ENCODE measurements at regions not wholly inside any gene's neighbourhood (a gene's known extent, or its start where the extent isn't known, plus 50 kb on each side); places are given as distances from the start of the nearest gene placed in this dataset.

GRCh38 chr6:2454180-2454579, 208.8 kb upstream of the GMDS start:
- DNase-seq: no peak

DNA sequence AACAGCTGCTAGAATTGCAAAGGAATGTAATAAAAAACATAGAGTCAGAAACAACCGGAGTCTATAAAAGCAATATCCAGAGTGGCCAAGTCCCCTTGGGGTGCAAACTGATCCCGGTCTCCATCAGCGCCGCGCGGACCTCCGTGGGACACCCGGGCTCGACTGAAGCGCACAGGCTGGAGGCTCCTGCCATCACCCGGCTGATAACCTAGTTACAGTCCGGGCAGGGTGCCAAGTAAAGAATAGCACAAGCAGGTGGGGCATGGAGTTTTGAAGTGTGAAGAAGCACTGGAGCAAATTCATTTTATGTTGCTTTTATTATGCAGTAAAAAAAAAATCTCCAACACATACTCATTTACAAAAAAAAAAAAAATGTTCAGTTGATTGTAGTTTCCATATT, 205.1 kb upstream of the GMDS start:
- DNase-seq: no peak

DNA sequence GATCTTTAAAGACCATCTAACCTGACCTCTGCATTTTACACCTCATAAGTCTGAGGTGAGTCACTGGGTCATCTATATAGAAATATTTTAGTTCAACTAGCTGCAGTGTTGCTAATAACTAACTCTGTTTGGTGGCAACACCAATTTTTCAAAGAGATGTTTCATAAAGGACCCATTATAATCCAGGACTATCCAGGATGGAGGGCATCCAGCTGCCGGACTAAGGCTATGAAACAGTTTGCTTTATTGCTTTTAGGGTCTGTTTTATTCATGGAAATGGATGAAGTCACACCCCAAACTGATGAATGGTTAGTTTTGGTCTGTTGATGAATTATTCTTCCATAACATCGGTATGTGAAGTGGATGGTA, 204.2 kb upstream of the GMDS start:
- no peak for DNase-seq

DNA sequence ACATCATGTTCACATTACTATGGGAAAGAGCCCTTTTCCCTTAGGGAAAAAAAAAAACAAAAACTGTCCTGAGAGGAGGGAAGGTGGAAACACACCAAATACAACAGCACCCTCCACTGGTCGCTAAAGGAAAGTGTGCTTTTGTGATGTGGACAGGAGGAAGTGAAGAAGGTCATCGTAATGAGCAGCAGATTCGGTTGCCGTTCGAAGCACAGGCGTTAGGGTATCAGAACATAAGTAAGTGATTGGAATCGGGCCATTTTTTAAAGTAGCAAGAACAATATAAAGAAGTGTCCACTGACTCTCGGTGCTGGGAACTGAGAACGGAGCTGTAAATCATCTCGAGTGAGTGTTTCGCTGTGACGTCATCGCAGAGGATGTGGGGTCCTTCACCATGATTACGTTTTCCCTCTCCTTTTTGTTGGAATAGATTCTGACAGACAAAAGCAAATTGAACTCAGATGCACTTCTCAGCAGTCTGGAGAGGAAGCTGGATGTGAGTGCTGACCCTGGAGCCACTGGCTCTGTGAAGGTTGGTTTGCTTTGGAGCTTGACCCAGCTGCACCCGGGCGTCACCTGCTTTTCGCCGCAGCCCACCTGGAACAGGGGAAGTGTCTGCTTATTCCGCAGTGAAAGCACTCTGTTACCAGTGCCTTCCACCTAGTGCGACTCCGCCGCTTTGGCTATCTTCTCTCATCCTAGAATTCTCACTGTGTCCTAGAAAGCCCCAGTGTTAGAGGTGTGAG, 203.6 kb upstream of the GMDS start:
- peak; percentile 63 to 66 for DNase-seq

DNA sequence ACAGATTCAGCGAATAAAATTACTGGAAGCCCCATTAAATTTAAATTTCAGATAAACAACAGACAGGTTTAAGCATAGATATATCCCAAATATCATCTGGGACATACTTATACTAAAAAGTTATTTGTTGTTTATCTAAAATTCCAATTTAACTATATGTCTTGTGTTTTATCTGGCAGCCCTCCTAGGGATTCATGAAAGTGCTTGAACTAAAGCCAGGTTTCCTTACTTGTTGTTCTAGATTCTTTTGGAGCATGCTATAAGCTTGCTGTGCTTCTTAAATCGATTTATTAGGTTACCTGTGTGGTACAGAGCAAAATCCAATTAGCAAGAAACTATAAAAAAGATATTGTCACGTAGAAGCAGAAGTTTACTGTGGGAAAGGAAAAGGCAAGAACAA, 202.5 kb upstream of the GMDS start:
- no peak for DNase-seq

GRCh38 chr6:2447318-2447920, 202.0 kb upstream of the GMDS start:
- no peak for DNase-seq

- no peak for DNase-seq
Measured at GRCh38 chr6:2441601-2442475, 196.4 kb upstream of the GMDS start.

GRCh38 chr6:2440516-2440915, 195.1 kb upstream of the GMDS start:
- DNase-seq: no peak

DNA sequence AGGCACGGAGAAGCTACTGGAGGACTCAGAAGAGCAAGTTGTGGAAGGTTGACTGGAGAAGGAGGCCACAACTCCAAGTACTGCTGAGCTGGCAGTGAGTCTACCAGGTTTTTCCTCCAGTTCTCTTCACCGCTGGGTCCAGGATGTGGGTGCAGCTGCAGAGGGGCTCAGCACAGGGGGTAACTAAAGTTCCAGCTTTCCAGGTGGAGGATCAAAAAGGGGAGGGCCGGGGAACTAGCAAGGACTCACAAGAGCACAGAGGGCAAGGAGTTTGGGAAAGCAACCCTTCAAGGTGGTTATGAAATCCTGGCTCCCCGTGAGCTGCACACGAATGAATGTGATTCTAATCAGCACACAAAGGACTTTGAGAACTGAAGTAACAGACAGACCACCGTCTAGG, 194.2 kb upstream of the GMDS start:
- DNase-seq: no peak

DNA sequence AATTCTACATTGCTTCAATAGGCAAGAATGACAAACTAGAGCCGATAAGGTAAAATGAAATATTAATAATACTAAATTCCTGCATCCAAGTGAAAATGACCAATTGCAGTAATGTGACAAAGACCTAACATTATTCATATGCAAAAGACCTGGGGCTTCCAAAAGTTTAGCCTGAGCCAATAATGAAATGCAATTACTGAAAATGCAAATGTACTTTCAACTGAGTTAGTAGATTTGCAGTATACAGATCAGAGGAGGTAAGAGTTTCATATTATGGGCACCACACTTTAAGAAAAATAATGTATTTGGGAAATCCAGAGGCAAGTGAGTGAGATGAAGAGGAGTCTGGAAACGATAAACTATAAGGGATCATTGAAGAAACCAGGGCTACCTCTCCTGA, 193.7 kb upstream of the GMDS start:
- DNase-seq: no peak

DNA sequence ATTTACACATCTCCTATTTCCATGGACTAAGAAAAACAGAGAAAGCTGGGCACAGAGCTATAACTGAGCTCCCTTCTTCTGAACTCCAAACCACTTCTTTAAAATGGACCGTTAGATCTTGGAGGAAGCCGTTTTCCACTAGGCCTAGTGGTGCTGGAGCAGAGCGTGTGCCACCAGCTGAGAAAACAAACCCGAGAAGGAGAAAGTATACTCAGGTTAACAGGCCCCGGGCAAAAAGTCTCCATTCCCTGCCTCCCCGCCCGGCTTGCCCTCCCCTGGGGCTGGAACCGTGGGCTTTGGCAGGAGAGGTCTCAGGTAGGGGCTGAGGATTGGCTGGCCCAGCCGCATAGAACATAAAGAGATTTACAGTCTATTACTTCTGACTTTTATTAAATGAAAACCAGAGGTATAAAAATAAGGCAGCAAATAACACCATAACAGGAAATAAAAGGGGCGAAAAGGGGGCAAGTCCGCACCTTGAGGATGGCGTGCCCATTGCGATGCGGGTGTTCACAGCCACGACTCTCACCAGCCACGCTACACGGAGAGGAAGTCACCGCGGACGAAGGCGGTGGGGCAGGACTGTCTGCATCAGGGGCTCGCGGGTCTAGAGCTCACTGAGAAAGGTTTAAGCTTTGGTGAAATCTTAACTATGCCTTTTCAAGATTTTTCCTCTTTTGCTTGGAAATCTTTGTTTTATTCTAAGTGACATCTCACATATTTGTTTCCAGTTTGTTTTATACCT, 191.2 kb upstream of the GMDS start:
- no peak for DNase-seq

DNA sequence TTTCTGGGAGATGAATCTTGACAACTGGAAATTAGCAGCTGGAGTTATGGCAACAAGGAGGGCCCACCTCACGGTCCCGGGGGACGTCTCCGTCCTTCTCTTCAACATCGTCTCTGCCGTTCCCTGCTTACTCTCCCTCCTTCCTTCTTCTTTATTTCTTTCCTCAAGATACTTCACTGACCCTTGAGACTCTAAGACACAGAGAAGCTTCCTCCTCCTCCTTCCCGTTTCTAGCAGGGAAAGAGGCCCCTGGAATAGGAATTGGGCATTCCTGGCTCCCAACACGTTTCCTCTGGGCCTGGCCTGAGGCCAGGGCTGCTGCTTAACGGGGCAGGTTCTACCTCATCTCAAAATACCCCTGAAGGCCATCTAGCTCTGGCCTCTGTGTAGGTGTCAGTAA, 189.9 kb upstream of the GMDS start:
- no peak for DNase-seq

- no peak for DNase-seq
Measured at GRCh38 chr6:2434912-2435311, 189.5 kb upstream of the GMDS start.

DNA sequence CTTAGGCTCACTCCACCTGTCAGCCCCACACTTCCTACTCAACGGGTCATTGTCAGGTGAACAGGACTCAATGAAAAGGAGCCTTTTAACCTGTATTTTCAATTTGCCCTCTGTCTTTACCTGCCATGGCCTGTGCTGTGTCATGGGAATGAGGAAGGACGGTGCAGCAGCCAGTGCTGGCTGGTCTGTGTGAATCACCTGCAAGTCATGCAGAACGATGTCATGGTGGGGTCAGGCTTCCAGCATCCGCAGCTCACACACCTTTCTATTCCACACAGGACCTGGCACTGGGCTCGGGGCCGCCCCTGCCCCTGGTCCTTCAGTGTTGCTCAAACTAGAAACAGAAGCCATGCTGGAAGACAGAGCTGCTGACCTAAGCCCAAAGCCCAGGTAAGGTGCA, 188.7 kb upstream of the GMDS start:
- no peak for DNase-seq

GRCh38 chr6:2433711-2434110, 188.3 kb upstream of the GMDS start:
- DNase-seq: peak in 1 of 2 experiments; percentile 6

GRCh38 chr6:2433266-2433665, 187.9 kb upstream of the GMDS start:
- no peak for DNase-seq

DNA sequence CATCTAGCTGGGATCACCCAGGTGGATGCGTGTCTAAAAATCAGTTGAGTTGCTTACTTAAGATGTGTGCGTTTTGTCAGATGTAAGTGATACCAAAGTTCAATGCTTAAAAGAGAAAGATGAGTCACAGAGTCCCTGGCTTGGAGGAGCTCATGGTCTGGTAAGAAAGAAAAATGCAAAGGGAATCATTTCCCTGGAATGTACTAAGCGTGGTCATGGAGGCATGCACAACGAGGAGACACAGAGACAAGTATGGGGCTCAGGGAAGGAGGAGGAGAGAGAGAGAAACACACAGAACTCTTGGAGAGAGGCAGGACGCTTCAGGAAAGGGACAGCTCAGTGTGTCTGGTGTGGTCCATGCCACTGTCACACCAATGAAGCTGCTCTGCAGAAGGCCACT, 186.9 kb upstream of the GMDS start:
- no peak for DNase-seq

DNA sequence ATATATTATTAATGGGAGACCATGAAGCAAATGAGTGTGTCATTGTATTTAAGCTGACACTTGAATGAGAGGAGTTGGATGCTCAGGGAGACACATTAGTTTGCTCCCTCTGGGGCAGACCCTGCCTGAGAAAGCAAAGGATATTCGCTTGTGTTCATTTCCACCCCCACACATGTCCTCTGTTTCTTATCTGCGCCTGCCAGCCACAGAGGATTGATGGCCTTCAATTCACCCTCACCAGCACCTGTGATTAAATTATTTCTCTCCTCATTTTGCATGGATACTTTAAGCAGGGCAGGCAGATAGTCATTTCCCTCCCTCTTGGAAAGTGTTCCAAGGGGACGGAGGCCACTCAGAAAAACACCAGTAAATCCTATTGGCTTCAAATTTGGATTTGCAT, 185.2 kb upstream of the GMDS start:
- no peak for DNase-seq

GRCh38 chr6:2429460-2429859, 184.1 kb upstream of the GMDS start:
- no peak for DNase-seq

- DNase-seq: no peak
Measured at GRCh38 chr6:2429032-2429431, 183.6 kb upstream of the GMDS start.

- DNase-seq: no peak
Measured at GRCh38 chr6:2426561-2427340, 181.3 kb upstream of the GMDS start.

- DNase-seq: no peak
Measured at GRCh38 chr6:2416128-2416712, 170.8 kb upstream of the GMDS start.
